ENCODE measurements at regions not wholly inside any gene's neighbourhood (a gene's known extent, or its start where the extent isn't known, plus 50 kb on each side); places are given as distances from the start of the nearest gene placed in this dataset.

- ChIA-PET CTCF (no interaction called here), POLR2A (no interaction called here)
- no peaks in the 10 kb centered on the region for H3K9me3 Mint-ChIP-seq
- no peaks in the 10 kb centered on the region for H3K4me1 ChIP-seq (ENCODE audit: insufficient read depth, low read length)
- H3K9me3 ChIP-seq (ENCODE audit: control insufficient read depth in 1 of 2, insufficient read depth in 1 of 2, low read length in 2 of 2), result no peaks in the 10 kb centered on the region
- H3K27ac ChIP-seq (ENCODE audit: low read depth in 1 of 2, low read length in 2 of 2), result no peak overlapping the region
- no peak overlapping the region for H3K4me3 ChIP-seq (ENCODE audit: low read length)
- H3K36me3 Mint-ChIP-seq (ENCODE audit: low read depth), result no peaks in the 10 kb centered on the region
- no peaks in the 10 kb centered on the region for H3K27me3 ChIP-seq (ENCODE audit: control insufficient read depth in 1 of 2, insufficient read depth in 2 of 2, low read length in 2 of 2)
- no peaks in the 10 kb centered on the region for H3K4me1 Mint-ChIP-seq (ENCODE audit: low read depth)
- ATAC-seq (ENCODE audit: poor library complexity) (no peak), DNase-seq (no peak)
- TF ChIP-seq CTCF (IDR thresholded peaks at IDR 0.05), result no peak
- no peak overlapping the region for H3K27ac Mint-ChIP-seq
- H3K27me3 Mint-ChIP-seq, result no peaks in the 10 kb centered on the region
- intact Hi-C loops (cut with DNase I, micrococcal nuclease), result no loop called here
- no peak overlapping the region for H3K4me3 Mint-ChIP-seq
- no peaks in the 10 kb centered on the region for H3K36me3 ChIP-seq (ENCODE audit: insufficient read depth, low read length)
Observed at GRCh38 chr4:187619319-187619718, 376.3 kb upstream of the ZFP42 start.

GRCh38 chr4:187632260-187632995 lies 363.1 kb upstream of the ZFP42 start:
- Mint-ChIP-seq H3K9me3 (peaks cover 3% of the 10 kb centered on the region), H3K4me3 (no peak overlapping the region), H3K4me1 (ENCODE audit: low read depth) (no peaks in the 10 kb centered on the region), H3K27ac (no peak overlapping the region), H3K36me3 (ENCODE audit: low read depth) (no peaks in the 10 kb centered on the region), H3K27me3 (no peaks in the 10 kb centered on the region)
- ATAC-seq (ENCODE audit: poor library complexity) (no peak), DNase-seq (no peak)
- Histone ChIP-seq H3K36me3 (ENCODE audit: insufficient read depth, low read length) (no peaks in the 10 kb centered on the region), H3K27me3 (ENCODE audit: control insufficient read depth in 1 of 2, insufficient read depth in 2 of 2, low read length in 2 of 2) (no peaks in the 10 kb centered on the region), H3K4me3 (ENCODE audit: low read length) (no peak overlapping the region), H3K4me1 (ENCODE audit: insufficient read depth, low read length) (no peaks in the 10 kb centered on the region), H3K9me3 (ENCODE audit: control insufficient read depth in 1 of 2, insufficient read depth in 1 of 2, low read length in 2 of 2) (peaks cover 6% of the 10 kb centered on the region in 2 experiments), H3K27ac (ENCODE audit: low read depth in 1 of 2, low read length in 2 of 2) (no peak overlapping the region)
- ChIA-PET POLR2A (no interaction called here), CTCF (no interaction called here)
- intact Hi-C loops (cut with DNase I, micrococcal nuclease), result no loop called here
- no peak for TF ChIP-seq CTCF (IDR thresholded peaks at IDR 0.05)

GRCh38 chr4:187633245-187633644 lies 362.3 kb upstream of the ZFP42 start:
- POLR2A ChIA-PET, result no interaction called here

More at GRCh38 chr4:187633245-187633644, 362.3 kb upstream of the ZFP42 start:
- H3K27ac ChIP-seq (ENCODE audit: low read depth in 1 of 2, low read length in 2 of 2), result no peak overlapping the region
- Mint-ChIP-seq H3K4me1 (ENCODE audit: low read depth) (no peaks in the 10 kb centered on the region), H3K27ac (no peak overlapping the region), H3K27me3 (no peaks in the 10 kb centered on the region), H3K36me3 (ENCODE audit: low read depth) (no peaks in the 10 kb centered on the region), H3K9me3 (peaks cover 6% of the 10 kb centered on the region), H3K4me3 (no peak overlapping the region)
- no peak for TF ChIP-seq CTCF (IDR thresholded peaks at IDR 0.05)
- DNase-seq, result no peak
- intact Hi-C loops (cut with DNase I, micrococcal nuclease), result no loop called here
- H3K36me3 ChIP-seq (ENCODE audit: insufficient read depth, low read length), result no peaks in the 10 kb centered on the region
- H3K9me3 ChIP-seq (ENCODE audit: control insufficient read depth in 1 of 2, insufficient read depth in 1 of 2, low read length in 2 of 2), result peaks cover 6% of the 10 kb centered on the region in 2 experiments
- no peak for ATAC-seq (ENCODE audit: poor library complexity)
- H3K27me3 ChIP-seq (ENCODE audit: control insufficient read depth in 1 of 2, insufficient read depth in 2 of 2, low read length in 2 of 2), result no peaks in the 10 kb centered on the region
- no peaks in the 10 kb centered on the region for H3K4me1 ChIP-seq (ENCODE audit: insufficient read depth, low read length)
- H3K4me3 ChIP-seq (ENCODE audit: low read length), result no peak overlapping the region
- CTCF ChIA-PET, result no interaction called here
